HK-2 (cell line): ENCODE measurements at regions not wholly inside any gene's neighbourhood (a gene's known extent, or its start where the extent isn't known, plus 50 kb on each side); places are given as distances from the start of the nearest gene placed in this dataset.

Experiments used
- DNase-seq: peaks from one replicate; pipeline ENCODE4 v3.0.0-alpha.2; 2018; ENCODE audit not compliant: unreplicated experiment

GRCh38 chr2:151032741-151033191 lies 228.9 kb downstream of the RBM43 start:
- no peak for DNase-seq

GRCh38 chr2:151030663-151031230 lies 230.9 kb downstream of the RBM43 start:
- no peak for DNase-seq

GRCh38 chr2:151029406-151030157 lies 232.1 kb downstream of the RBM43 start:
- DNase-seq = no peak

GRCh38 chr2:151028691-151029176 lies 232.9 kb downstream of the RBM43 start:
- no peak for DNase-seq

GRCh38 chr2:151027151-151027550 lies 234.5 kb downstream of the RBM43 start:
- DNase-seq = no peak

- DNase-seq = no peak
Observed at GRCh38 chr2:151025816-151026215, 235.8 kb downstream of the RBM43 start.

GRCh38 chr2:151024696-151025251 lies 236.9 kb downstream of the RBM43 start:
- DNase-seq = no peak

GRCh38 chr2:151021747-151022452 lies 239.8 kb downstream of the RBM43 start:
- no peak for DNase-seq

- DNase-seq = no peak
Observed at GRCh38 chr2:151020411-151020810, 241.3 kb downstream of the RBM43 start.

- DNase-seq = no peak
Observed at GRCh38 chr2:151009437-151010175, 252.1 kb downstream of the RBM43 start.

GRCh38 chr2:151007365-151007764 lies 254.3 kb downstream of the RBM43 start:
- no peak for DNase-seq

- DNase-seq = no peak
Observed at GRCh38 chr2:151002959-151003600, 258.6 kb downstream of the RBM43 start.

GRCh38 chr2:150997702-150998440 lies 263.8 kb downstream of the RBM43 start:
- no peak for DNase-seq

GRCh38 chr2:150997066-150997465 lies 264.6 kb downstream of the RBM43 start:
- no peak for DNase-seq

- no peak for DNase-seq
Observed at GRCh38 chr2:150994076-150994475, 267.6 kb downstream of the RBM43 start.

GRCh38 chr2:150989969-150990368 lies 271.7 kb downstream of the RBM43 start:
- DNase-seq = no peak

- DNase-seq = no peak
Observed at GRCh38 chr2:150985741-150986140, 275.9 kb downstream of the RBM43 start.

GRCh38 chr2:150983314-150983897 lies 278.3 kb downstream of the RBM43 start:
- no peak for DNase-seq

GRCh38 chr2:150981826-150982225 lies 279.8 kb downstream of the RBM43 start:
- no peak for DNase-seq

- no peak for DNase-seq
Observed at GRCh38 chr2:150978053-150978452, 283.6 kb downstream of the RBM43 start.
